Pancreas (tissue), 10 donors: ENCODE measurements at regions not wholly inside any gene's neighbourhood (a gene's known extent, or its start where the extent isn't known, plus 50 kb on each side); places are given as distances from the start of the nearest gene placed in this dataset.
"Not testable (repeated sequence)": the region's sequence is repeated elsewhere in the genome, so short reads cannot be mapped to it uniquely, and the experiment has no call there.

Source experiments
- ATAC-seq, 4 donors: fragments of 200-7000 bp; cut with Tn5 transposase; one replicate each; pipeline versions ENCODE4 v1.8.0 to v1.9.1; 2020; ENCODE audit warnings: mild to moderate bottlenecking in 4 of 4, moderate library complexity in 4 of 4
- DNase-seq, 6 donors: peaks; one replicate each; pipeline ENCODE4 v3.0.0-alpha.2; 2020
- FAIRE-seq: peaks from 2 replicates; lab custom pipeline; 2012; peaks lifted over from hg19 to GRCh38; lab: Jason Lieb, UNC
- H3K27ac ChIP-seq, 4 donors: fragments of 200-600 bp; sonication (generic); 1 replicate in 3 of 4; 2 replicates in 1 of 4; pipeline versions ENCODE4 v1.5.0 to v1.8.0; 2020
- H3K27me3 ChIP-seq, 4 donors: fragments of 200-600 bp; one replicate each; pipeline ENCODE4 v1.8.0; 2021
- H3K36me3 ChIP-seq, 3 donors: fragments of 200-600 bp; sonication (generic) in 1 of 3; one replicate each; pipeline versions ENCODE4 v1.5.0 to v1.8.0; 2020 to 2021
- H3K4me1 ChIP-seq, 3 donors: fragments of 200-600 bp; one replicate each; pipeline ENCODE4 v1.8.0; 2021
- H3K4me3 ChIP-seq, 4 donors: fragments of 200-600 bp; sonication (generic) in 2 of 4; one replicate each; pipeline versions ENCODE4 v1.5.0 to v1.8.0; 2020 to 2021
- H3K9me3 ChIP-seq, 4 donors: fragments of 200-600 bp; one replicate each; pipeline ENCODE4 v1.8.0; 2021
- CTCF ChIP-seq, 4 donors: fragments of 200-600 bp; sonication (generic) in 3 of 4; IDR thresholded peaks; one replicate each; pipeline versions ENCODE4 v1.5.0 to v1.8.0; 2021; ENCODE audit warnings: antibody characterized with exemption in 4 of 4
- WGBS, 2 donors: extraction: QIAGEN DNeasy Blood & Tissue Kit; methylation state at CpG; one replicate each; pipeline ENCODE4 v1.1.7; 2013; 5-methylcytosine and 5-hydroxymethylcytosine counted together
- intact Hi-C, 3 donors: fragments of 100-400 bp; cut with DNase I; formaldehyde crosslinking; loops; one replicate each; pipeline versions ENCODE4 v1.11.1 to v1.14.2; 2022
- donor health status: healthy with polysubstance abuse.
- donor health status: DM: no; HTN: no; CAD: no; lungs with moderate emphysema.
- donor health status: DM: no; HTN: no; CAD: no.
- donor health status: control.
- donor health status: control.
- donor health status: Bipolar disorder and iron deficiency.
- donor health status: DM: yes; HTN: yes; CAD: no.
- donor health status: DM: no; HTN: no; CAD: no.
- donor health status: DM: no; HTN: no; CAD: no.
- donor health status: DM: yes; HTN: yes; CAD: no.

- no peaks in the 10 kb centered on the region for H3K9me3 ChIP-seq
- WGBS, 2 donors, result 62 to 79% methylated on average over 10 of the region's 10 CpGs
- H3K27me3 ChIP-seq, result no peaks in the 10 kb centered on the region
- H3K4me3 ChIP-seq, result no peak overlapping the region
- TF ChIP-seq CTCF (IDR thresholded peaks at IDR 0.05), result no peak
- no peak overlapping the region for H3K27ac ChIP-seq
- intact Hi-C loops, result no loop called here
- FAIRE-seq (no peak), ATAC-seq (no peak), DNase-seq (no peak)
- H3K4me1 ChIP-seq, result no peaks in the 10 kb centered on the region
- H3K36me3 ChIP-seq, result no peaks in the 10 kb centered on the region
Observed at GRCh38 chr16:7791028-7791590, 458.5 kb downstream of the RBFOX1 start.

- TF ChIP-seq CTCF (IDR thresholded peaks at IDR 0.05), result no peak
- FAIRE-seq, result no peak
- Histone ChIP-seq H3K36me3 (no peaks in the 10 kb centered on the region), H3K4me3 (no peak overlapping the region), H3K9me3 (no peaks in the 10 kb centered on the region), H3K4me1 (no peaks in the 10 kb centered on the region), H3K27ac (no peak overlapping the region), H3K27me3 (no peaks in the 10 kb centered on the region)
- WGBS, 2 donors, result 31 to 50% methylated on average over 1 of the region's 1 CpG
- DNase-seq, result no peak
- intact Hi-C loops, result no loop called here
- ATAC-seq, result no peak
Observed at GRCh38 chr16:7775072-7775488, 442.4 kb downstream of the RBFOX1 start.

- intact Hi-C loops, result no loop called here
- no peaks in the 10 kb centered on the region for H3K36me3 ChIP-seq
- H3K27ac ChIP-seq, result no peak overlapping the region
- WGBS, 2 donors, result 55 to 70% methylated on average over 8 of the region's 8 CpGs
- H3K4me3 ChIP-seq, result no peak overlapping the region
- H3K4me1 ChIP-seq, result no peaks in the 10 kb centered on the region
- no peak for TF ChIP-seq CTCF (IDR thresholded peaks at IDR 0.05)
- no peak for FAIRE-seq
- no peak for ATAC-seq
- no peak for DNase-seq
- H3K9me3 ChIP-seq, result no peaks in the 10 kb centered on the region
- H3K27me3 ChIP-seq, result no peaks in the 10 kb centered on the region
Observed at GRCh38 chr16:7772722-7773121, 440.1 kb downstream of the RBFOX1 start.

- H3K27ac ChIP-seq, H3K27me3 ChIP-seq, H3K36me3 ChIP-seq, H3K9me3 ChIP-seq, H3K4me1 ChIP-seq, FAIRE-seq, ATAC-seq, intact Hi-C loops, DNase-seq, H3K4me3 ChIP-seq: not testable (repeated sequence)
- WGBS, 2 donors, result 71 to 77% methylated on average over 6 of the region's 6 CpGs
Observed at GRCh38 chr16:7769091-7769490, 436.4 kb downstream of the RBFOX1 start.

- Histone ChIP-seq H3K27ac (no peak overlapping the region), H3K9me3 (no peaks in the 10 kb centered on the region), H3K27me3 (no peaks in the 10 kb centered on the region), H3K4me1 (no peaks in the 10 kb centered on the region), H3K36me3 (no peaks in the 10 kb centered on the region), H3K4me3 (no peak overlapping the region)
- DNase-seq, result no peak
- no peak for FAIRE-seq
- WGBS, 2 donors, result 23 to 26% methylated on average over 3 of the region's 3 CpGs
- intact Hi-C loops, result no loop called here
- no peak for ATAC-seq
- TF ChIP-seq CTCF (IDR thresholded peaks at IDR 0.05), result no peak
Observed at GRCh38 chr16:7765079-7765550, 432.5 kb downstream of the RBFOX1 start.
